AG10803 (cell line): ENCODE measurements at regions not wholly inside any gene's neighbourhood (a gene's known extent, or its start where the extent isn't known, plus 50 kb on each side); places are given as distances from the start of the nearest gene placed in this dataset.

ENCODE experiments used
- DNase-seq: peaks from one replicate; pipeline ENCODE4 v3.0.0; 2010; ENCODE audit warnings: low read depth
- H3K4me3 ChIP-seq: 2 replicates; pipeline ENCODE4 v1.5.1; 2011; ENCODE audit warnings: mild to moderate bottlenecking, low read length, control low read depth
- TF ChIP-seq, protein P1 (sequence below): conservative IDR thresholded peaks from 2 replicates; pipeline ENCODE4 v1.5.1; 2011; ENCODE audit warnings: mild to moderate bottlenecking, low read length, control low read depth, inconsistent platforms

DNA sequence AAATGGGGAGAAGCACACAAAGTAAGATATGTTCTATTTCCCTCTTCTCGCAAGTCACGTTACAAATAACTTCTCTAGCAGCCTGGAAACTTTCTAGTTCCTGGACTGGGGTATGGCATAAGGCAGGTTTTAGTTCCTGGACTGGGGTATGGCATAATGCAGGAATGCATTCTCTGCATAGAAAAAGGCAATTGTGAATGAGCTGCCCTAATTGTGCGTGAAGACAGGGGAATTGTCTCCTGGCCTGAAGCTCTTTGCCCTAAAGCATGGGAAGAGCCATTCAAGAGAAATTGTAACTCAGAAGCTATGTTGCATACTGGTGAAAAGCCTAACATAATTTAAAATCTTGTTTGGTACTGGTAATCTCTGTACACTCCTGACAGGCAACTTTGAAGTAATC, 54.3 kb upstream of the CBLB start:
- DNase-seq = no peak
- TF ChIP-seq, protein P1, sequence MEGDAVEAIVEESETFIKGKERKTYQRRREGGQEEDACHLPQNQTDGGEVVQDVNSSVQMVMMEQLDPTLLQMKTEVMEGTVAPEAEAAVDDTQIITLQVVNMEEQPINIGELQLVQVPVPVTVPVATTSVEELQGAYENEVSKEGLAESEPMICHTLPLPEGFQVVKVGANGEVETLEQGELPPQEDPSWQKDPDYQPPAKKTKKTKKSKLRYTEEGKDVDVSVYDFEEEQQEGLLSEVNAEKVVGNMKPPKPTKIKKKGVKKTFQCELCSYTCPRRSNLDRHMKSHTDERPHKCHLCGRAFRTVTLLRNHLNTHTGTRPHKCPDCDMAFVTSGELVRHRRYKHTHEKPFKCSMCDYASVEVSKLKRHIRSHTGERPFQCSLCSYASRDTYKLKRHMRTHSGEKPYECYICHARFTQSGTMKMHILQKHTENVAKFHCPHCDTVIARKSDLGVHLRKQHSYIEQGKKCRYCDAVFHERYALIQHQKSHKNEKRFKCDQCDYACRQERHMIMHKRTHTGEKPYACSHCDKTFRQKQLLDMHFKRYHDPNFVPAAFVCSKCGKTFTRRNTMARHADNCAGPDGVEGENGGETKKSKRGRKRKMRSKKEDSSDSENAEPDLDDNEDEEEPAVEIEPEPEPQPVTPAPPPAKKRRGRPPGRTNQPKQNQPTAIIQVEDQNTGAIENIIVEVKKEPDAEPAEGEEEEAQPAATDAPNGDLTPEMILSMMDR = no peak
- no peak overlapping the region for H3K4me3 ChIP-seq

DNA sequence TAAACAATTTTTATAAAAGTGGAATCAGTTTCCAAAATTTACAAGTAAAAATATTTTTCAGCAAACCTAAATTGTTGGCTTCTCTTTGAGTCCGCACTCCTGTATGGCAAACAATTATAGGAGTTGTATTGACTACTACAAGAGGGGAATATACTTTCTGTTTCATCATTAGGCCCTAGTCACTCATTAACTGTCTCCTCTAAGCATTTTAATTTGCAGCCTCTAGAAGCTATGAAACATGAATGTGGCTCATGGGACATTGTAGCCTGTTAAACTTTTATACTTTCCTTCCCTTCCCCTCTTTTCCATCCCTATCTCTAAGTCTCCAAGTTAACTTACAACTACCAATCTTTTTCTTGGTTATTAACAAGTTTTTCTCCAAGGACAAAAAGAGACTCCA, 58.9 kb upstream of the CBLB start:
- TF ChIP-seq, protein P1 = no peak
- DNase-seq = no peak
- H3K4me3 ChIP-seq = no peak overlapping the region

DNA sequence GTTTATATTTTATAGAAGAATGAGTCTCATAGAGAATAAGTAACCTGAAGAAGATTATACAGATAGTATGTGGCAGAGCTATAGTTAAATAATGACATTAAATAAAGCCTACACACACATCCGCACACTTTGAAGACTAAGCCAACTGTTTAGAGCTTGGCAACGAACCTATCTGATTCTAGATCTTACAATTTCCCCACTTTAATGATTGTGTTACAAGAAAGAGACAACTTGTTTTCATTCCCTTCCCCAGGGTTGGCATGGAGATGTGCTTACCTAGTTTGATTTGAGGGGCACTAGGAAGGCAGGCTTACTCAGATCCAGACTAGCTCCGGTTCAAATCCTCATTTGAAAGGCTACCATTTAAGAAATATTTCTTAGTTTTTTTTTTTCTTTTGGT, 61.9 kb upstream of the CBLB start:
- no peak overlapping the region for H3K4me3 ChIP-seq
- no peak for DNase-seq
- TF ChIP-seq, protein P1 = no peak

DNA sequence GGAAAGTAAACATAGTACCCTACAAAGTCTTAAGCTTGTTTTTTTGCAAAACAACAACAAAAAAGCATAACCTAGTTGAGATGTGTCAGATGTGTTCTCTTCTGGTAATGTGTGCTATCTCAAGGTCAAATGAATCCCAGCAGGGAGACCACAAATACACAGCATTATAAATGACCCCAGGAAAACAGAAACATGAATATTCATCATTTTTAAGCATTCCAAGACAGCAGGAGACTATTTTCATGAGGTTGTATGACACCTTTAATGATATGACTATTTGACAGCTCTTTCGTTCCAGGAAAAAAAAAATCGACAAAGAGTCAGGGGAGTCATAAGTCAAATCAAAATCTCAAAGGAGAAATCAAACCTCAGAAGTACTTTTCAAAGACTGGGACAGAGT, 62.7 kb upstream of the CBLB start:
- H3K4me3 ChIP-seq = no peak overlapping the region
- TF ChIP-seq, protein P1 = no peak
- DNase-seq = no peak

DNA sequence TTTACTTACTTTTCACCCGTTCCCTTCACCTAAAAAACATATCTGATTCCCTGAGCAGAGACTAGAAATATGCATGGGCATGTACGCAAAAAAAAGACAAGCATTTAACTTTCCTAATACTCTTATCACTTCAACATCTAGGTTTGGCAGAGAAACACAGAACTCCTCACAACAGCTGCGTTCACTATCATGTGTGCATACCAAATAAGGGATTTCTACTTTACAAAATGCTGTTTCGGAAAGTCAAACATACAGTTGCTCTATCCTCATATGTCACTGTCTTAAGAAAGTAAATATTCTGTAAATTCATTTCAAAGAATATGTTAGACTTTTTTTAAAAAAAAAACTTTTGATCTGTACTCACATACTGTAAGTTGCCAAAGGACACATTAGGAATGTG, 65.1 kb upstream of the CBLB start:
- no peak for DNase-seq
- TF ChIP-seq, protein P1 = no peak
- no peak overlapping the region for H3K4me3 ChIP-seq

DNA sequence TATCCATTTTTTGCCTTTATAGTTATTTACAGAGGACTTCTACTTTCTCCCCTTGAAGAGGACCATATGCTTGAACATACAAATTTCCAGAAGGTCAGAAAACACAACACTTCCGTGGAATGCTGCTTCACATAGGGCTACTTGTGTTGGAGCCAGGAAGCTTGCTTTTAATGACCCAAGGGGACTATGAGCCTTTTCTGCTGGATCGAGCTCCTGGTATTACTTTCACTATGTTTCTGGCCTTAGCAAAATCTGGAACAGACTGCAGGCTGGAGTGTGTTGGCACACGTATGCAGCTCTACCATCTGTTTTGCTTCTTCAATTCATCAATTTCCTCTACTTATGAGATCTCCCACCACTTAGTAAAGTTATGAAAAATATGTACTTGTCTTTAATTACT, 69.3 kb upstream of the CBLB start:
- DNase-seq = peak; percentile 84
- TF ChIP-seq, protein P1 = no peak
- peak overlapping the region; percentile 40 for H3K4me3 ChIP-seq

DNA sequence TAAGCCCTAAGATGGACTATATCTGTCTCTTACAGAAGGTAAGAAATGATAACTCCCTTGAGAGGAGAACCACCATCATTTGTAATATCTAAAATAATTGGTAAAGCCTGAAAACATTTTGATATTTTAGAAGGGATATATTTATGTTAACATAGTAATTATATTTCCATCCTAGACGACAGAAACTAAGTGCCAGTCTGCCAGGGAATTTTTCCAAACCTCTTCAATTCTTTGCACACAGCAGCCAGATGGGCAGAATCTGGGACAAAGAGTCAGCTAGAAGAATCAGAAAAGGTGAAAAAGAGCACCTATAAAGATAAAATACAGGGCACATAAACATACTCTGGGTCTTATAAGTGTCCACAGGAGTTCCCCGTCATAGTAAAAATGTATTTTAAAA, 70.0 kb upstream of the CBLB start:
- DNase-seq = no peak
- TF ChIP-seq, protein P1 = no peak

More for the DNA sequence above, 70.0 kb upstream of the CBLB start:
- no peak overlapping the region for H3K4me3 ChIP-seq
